K562 (cell line): ENCODE measurements at regions not wholly inside any gene's neighbourhood (a gene's known extent, or its start where the extent isn't known, plus 50 kb on each side); places are given as distances from the start of the nearest gene placed in this dataset.

Source experiments
- AFF4 ChIP-seq: sonication (generic); formaldehyde crosslinking; IDR thresholded peaks from 2 replicates; pipeline ENCODE4 v1.8.0; 2023; ENCODE audit warnings: mild to moderate bottlenecking, missing genetic modification reagents
- KLF6 ChIP-seq: fragments of 250-450 bp; sonication (Bioruptor Pico); IDR thresholded peaks from 2 replicates; pipeline ENCODE4 v1.4.0; 2020; ENCODE audit warnings: mild to moderate bottlenecking, moderate library complexity, borderline replicate concordance
- RFX5 ChIP-seq: IDR thresholded peaks from 2 replicates; pipeline ENCODE4 v1.6.1; 2011; ENCODE audit warnings: low read depth, mild to moderate bottlenecking, improper control_type of control experiment, low read length
- SMC3 ChIP-seq: conservative IDR thresholded peaks from 2 replicates; pipeline ENCODE4 v1.6.1; 2011; ENCODE audit warnings: low read depth, low read length, improper control_type of control experiment; ENCODE audit not compliant: insufficient read depth
- YY1 ChIP-seq, 3 experiments: IDR thresholded peaks; 2 replicates each; pipeline ENCODE4 v1.6.1; 2011; ENCODE audit warnings: low read length in 2 of 3, mild to moderate bottlenecking in 2 of 3, moderate library complexity in 2 of 3, borderline replicate concordance in 1 of 3, control low read depth in 1 of 3, low read depth in 1 of 3; ENCODE audit not compliant: insufficient read depth in 3 of 3, insufficient replicate concordance in 2 of 3, control insufficient read depth in 1 of 3, insufficient read length in 1 of 3; ENCODE audit errors: extremely low read depth in 1 of 3
- ZBTB5 ChIP-seq: fragments of 450-650 bp; IDR thresholded peaks from 2 replicates; pipeline ENCODE4 v1.6.1; 2017; ENCODE audit warnings: antibody characterized with exemption
- ZFP36 ChIP-seq: fragments of 150-350 bp; IDR thresholded peaks from 2 replicates; pipeline ENCODE4 v1.6.1; 2018; ENCODE audit warnings: low read length, low read depth; ENCODE audit not compliant: partially characterized antibody
- ZNF3 ChIP-seq: fragments of 250-450 bp; sonication (Bioruptor Pico); IDR thresholded peaks from 2 replicates; pipeline ENCODE4 v1.5.0; 2021; ENCODE audit warnings: mild to moderate bottlenecking, moderate library complexity

DNA sequence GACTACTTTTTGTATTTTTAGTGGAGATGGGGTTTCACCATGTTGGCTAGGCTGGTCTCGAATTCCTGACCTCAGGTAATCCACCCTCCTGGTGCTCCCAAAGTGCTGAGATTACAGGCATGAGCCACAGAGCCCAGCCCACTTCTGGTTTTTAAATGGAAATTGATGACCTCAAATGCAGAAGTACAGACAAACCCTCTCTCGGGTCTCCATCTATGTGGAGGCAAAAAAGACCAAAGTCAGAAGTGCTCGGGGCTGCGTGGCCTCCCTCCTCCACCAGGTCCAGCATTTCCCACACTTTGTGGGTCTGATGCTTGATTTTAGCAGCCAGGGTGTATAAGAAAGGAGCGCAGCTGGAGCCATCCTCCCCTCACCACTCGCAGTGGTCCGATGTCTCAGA lies 187.3 kb upstream of the AUTS2 start:
- TF ChIP-seq SMC3, result no peak
- TF ChIP-seq KLF6, result no peak
- no peak for TF ChIP-seq ZFP36
- no peak for TF ChIP-seq ZNF3
- TF ChIP-seq ZBTB5, result no peak
- no peak for TF ChIP-seq RFX5
- TF ChIP-seq AFF4 (CRISPR knock-in tag), result no peak
- no peak for TF ChIP-seq YY1 (IDR thresholded peaks at IDR 0.05; ENCODE audit: borderline replicate concordance in 1 of 3, control insufficient read depth in 1 of 3, extremely low read depth in 1 of 3, insufficient read depth in 3 of 3, insufficient read length in 1 of 3, insufficient replicate concordance in 2 of 3, low read depth in 1 of 3, low read length in 2 of 3)
